Activated CD8-positive, alpha-beta T cell treated with anti-CD3 and anti-CD28 coated beads for 36 hours (primary cell): ENCODE measurements at regions not wholly inside any gene's neighbourhood (a gene's known extent, or its start where the extent isn't known, plus 50 kb on each side); places are given as distances from the start of the nearest gene placed in this dataset.

Experiments
- ATAC-seq: fragments of 200-7000 bp; cut with Tn5 transposase; one replicate; pipeline ENCODE4 v1.10.0; 2021; ENCODE audit warnings: mild to moderate bottlenecking, moderate library complexity
- CTCF ChIA-PET: fragments of 350-600 bp; sonication (Branson Sonifier 250); formaldehyde crosslinking; loops from one replicate; lab custom pipeline; 2021; ENCODE audit warnings: antibody characterized with exemption; lab: Charles Lee
- POLR2A ChIA-PET: fragments of 350-600 bp; sonication (Branson Sonifier 250); formaldehyde crosslinking; loops from one replicate; lab custom pipeline; 2021; ENCODE audit warnings: antibody characterized with exemption; lab: Charles Lee
- DNase-seq: peaks from one replicate; pipeline ENCODE4 v3.0.0-alpha.2; 2020
- H3K27ac Mint-ChIP-seq: one replicate; pipeline ENCODE4 v1.8.0; 2021; ENCODE audit warnings: mild to moderate bottlenecking, mixed read lengths
- H3K27me3 Mint-ChIP-seq: one replicate; pipeline ENCODE4 v1.8.0; 2021; ENCODE audit warnings: mixed read lengths
- H3K36me3 Mint-ChIP-seq: one replicate; pipeline ENCODE4 v1.8.0; 2021; ENCODE audit warnings: low read depth, mixed read lengths
- H3K4me1 Mint-ChIP-seq: one replicate; pipeline ENCODE4 v1.8.0; 2021; ENCODE audit warnings: low read depth, mixed read lengths
- H3K4me3 Mint-ChIP-seq: one replicate; pipeline ENCODE4 v1.8.0; 2021; ENCODE audit warnings: mild to moderate bottlenecking, moderate library complexity, mixed read lengths
- H3K9me3 Mint-ChIP-seq: one replicate; pipeline ENCODE4 v1.8.0; 2021; ENCODE audit warnings: mixed read lengths
- CTCF ChIP-seq: fragments of 200-600 bp; IDR thresholded peaks from one replicate; pipeline ENCODE4 v1.8.0; 2022; ENCODE audit warnings: antibody characterized with exemption, mild to moderate bottlenecking
- intact Hi-C: fragments of 100-400 bp; cut with micrococcal nuclease; formaldehyde crosslinking; loops from one replicate; pipeline ENCODE4 v1.10.0; 2022

GRCh38 chr3:148584438-148584837, 113.3 kb upstream of the AGTR1 start:
- DNase-seq, result no peak
- H3K27me3 Mint-ChIP-seq, result no peaks in the 10 kb centered on the region
- H3K36me3 Mint-ChIP-seq, result no peaks in the 10 kb centered on the region
- intact Hi-C loops, result no loop called here
- no peaks in the 10 kb centered on the region for H3K4me1 Mint-ChIP-seq
- no peak overlapping the region for H3K27ac Mint-ChIP-seq
- TF ChIP-seq CTCF, result no peak
- ChIA-PET POLR2A (no interaction called here), CTCF (no interaction called here)
- no peaks in the 10 kb centered on the region for H3K9me3 Mint-ChIP-seq
- no peak overlapping the region for H3K4me3 Mint-ChIP-seq
- no peak for ATAC-seq

- Mint-ChIP-seq H3K4me3 (no peak overlapping the region), H3K36me3 (no peaks in the 10 kb centered on the region), H3K27ac (no peak overlapping the region), H3K4me1 (no peaks in the 10 kb centered on the region), H3K9me3 (no peaks in the 10 kb centered on the region), H3K27me3 (no peaks in the 10 kb centered on the region)
- CTCF ChIA-PET, result no interaction called here
- ATAC-seq (no peak), DNase-seq (no peak)
- intact Hi-C loops, result no loop called here
- POLR2A ChIA-PET, result no interaction called here
- no peak for TF ChIP-seq CTCF
Observed at GRCh38 chr3:148585671-148586379, 111.9 kb upstream of the AGTR1 start.

GRCh38 chr3:148588291-148588690, 109.4 kb upstream of the AGTR1 start:
- Mint-ChIP-seq H3K9me3 (no peaks in the 10 kb centered on the region), H3K4me1 (no peaks in the 10 kb centered on the region), H3K4me3 (no peak overlapping the region), H3K36me3 (no peaks in the 10 kb centered on the region), H3K27me3 (no peaks in the 10 kb centered on the region), H3K27ac (no peak overlapping the region)
- TF ChIP-seq CTCF, result no peak
- intact Hi-C loops, result no loop called here
- DNase-seq (no peak), ATAC-seq (no peak)
- ChIA-PET POLR2A (no interaction called here), CTCF (interaction anchor here (0.7 kb wide), 1 partner anchor 14 kb away, joined by 3 read pairs; no protein-coding TSS in a partner anchor)

- ATAC-seq (no peak), DNase-seq (no peak)
- Mint-ChIP-seq H3K4me1 (no peaks in the 10 kb centered on the region), H3K36me3 (no peaks in the 10 kb centered on the region), H3K4me3 (no peak overlapping the region), H3K9me3 (no peaks in the 10 kb centered on the region), H3K27me3 (no peaks in the 10 kb centered on the region), H3K27ac (no peak overlapping the region)
- no peak for TF ChIP-seq CTCF
- intact Hi-C loops, result no loop called here
- CTCF ChIA-PET, result no interaction called here
- POLR2A ChIA-PET, result no interaction called here
Observed at GRCh38 chr3:148591525-148591924, 106.2 kb upstream of the AGTR1 start.

- ATAC-seq (no peak), DNase-seq (no peak)
- H3K4me1 Mint-ChIP-seq, result no peaks in the 10 kb centered on the region
- peaks cover 2% of the 10 kb centered on the region for H3K9me3 Mint-ChIP-seq
- CTCF ChIA-PET, result no interaction called here
- intact Hi-C loops, result no loop called here
- H3K4me3 Mint-ChIP-seq, result no peak overlapping the region
- POLR2A ChIA-PET, result no interaction called here
- no peaks in the 10 kb centered on the region for H3K27me3 Mint-ChIP-seq
- no peaks in the 10 kb centered on the region for H3K36me3 Mint-ChIP-seq
- H3K27ac Mint-ChIP-seq, result no peak overlapping the region
- no peak for TF ChIP-seq CTCF
Observed at GRCh38 chr3:148598619-148599018, 99.1 kb upstream of the AGTR1 start.
